Skin epidermis (tissue), 12 donors: ENCODE measurements at regions not wholly inside any gene's neighbourhood (a gene's known extent, or its start where the extent isn't known, plus 50 kb on each side); places are given as distances from the start of the nearest gene placed in this dataset.

Experiments
- H3K27ac ChIP-seq, 21 experiments: fragments of 200-600 bp; sonication (generic) in 11 of 21; one replicate each; pipeline ENCODE4 v1.5.0; 2020; ENCODE audit warnings: mild to moderate bottlenecking in 3 of 21, inconsistent platforms in 2 of 21, moderate library complexity in 2 of 21
- H3K4me3 ChIP-seq, 7 experiments: fragments of 200-600 bp; sonication (generic) in 2 of 7; one replicate each; pipeline ENCODE4 v1.5.0; 2020; ENCODE audit warnings: inconsistent platforms in 2 of 7, mild to moderate bottlenecking in 2 of 7, moderate library complexity in 1 of 7

GRCh38 chr3:103894162-103894822 is 1459.5 kb downstream of the ZPLD1 start:
- Histone ChIP-seq H3K4me3 (no peak overlapping the region), H3K27ac (no peak overlapping the region)

GRCh38 chr3:103899328-103899727 is 1464.5 kb downstream of the ZPLD1 start:
- Histone ChIP-seq H3K27ac (no peak overlapping the region), H3K4me3 (no peak overlapping the region)

- no peak overlapping the region for H3K4me3 ChIP-seq
- H3K27ac ChIP-seq, result no peak overlapping the region
Measured at GRCh38 chr3:103904991-103905390, 1461.7 kb upstream of the ALCAM start.

GRCh38 chr3:103906304-103906703 is 1460.4 kb upstream of the ALCAM start:
- Histone ChIP-seq H3K4me3 (no peak overlapping the region), H3K27ac (no peak overlapping the region)

GRCh38 chr3:103906808-103907207 is 1459.9 kb upstream of the ALCAM start:
- no peak overlapping the region for H3K27ac ChIP-seq
- H3K4me3 ChIP-seq, result no peak overlapping the region

- no peak overlapping the region for H3K4me3 ChIP-seq
- no peak overlapping the region for H3K27ac ChIP-seq
Measured at GRCh38 chr3:103907567-103907966, 1459.1 kb upstream of the ALCAM start.

- Histone ChIP-seq H3K4me3 (no peak overlapping the region), H3K27ac (no peak overlapping the region)
Measured at GRCh38 chr3:103909395-103909794, 1457.3 kb upstream of the ALCAM start.

GRCh38 chr3:103918336-103918735 is 1448.4 kb upstream of the ALCAM start:
- H3K4me3 ChIP-seq, result no peak overlapping the region
- H3K27ac ChIP-seq, result no peak overlapping the region

- no peak overlapping the region for H3K4me3 ChIP-seq
Measured at GRCh38 chr3:103919327-103919726, 1447.4 kb upstream of the ALCAM start.

GRCh38 chr3:103923907-103924306 is 1442.8 kb upstream of the ALCAM start:
- H3K27ac ChIP-seq, result no peak overlapping the region
- H3K4me3 ChIP-seq, result no peak overlapping the region

More at GRCh38 chr3:103919327-103919726, 1447.4 kb upstream of the ALCAM start:
- no peak overlapping the region for H3K27ac ChIP-seq

- Histone ChIP-seq H3K27ac (no peak overlapping the region), H3K4me3 (no peak overlapping the region)
Measured at GRCh38 chr3:103924544-103924943, 1442.2 kb upstream of the ALCAM start.

GRCh38 chr3:103926936-103927335 is 1439.8 kb upstream of the ALCAM start:
- H3K4me3 ChIP-seq, result no peak overlapping the region
- no peak overlapping the region for H3K27ac ChIP-seq

- H3K4me3 ChIP-seq, result no peak overlapping the region
- no peak overlapping the region for H3K27ac ChIP-seq
Measured at GRCh38 chr3:103927896-103928295, 1438.8 kb upstream of the ALCAM start.

GRCh38 chr3:103937094-103937493 is 1429.6 kb upstream of the ALCAM start:
- no peak overlapping the region for H3K27ac ChIP-seq
- no peak overlapping the region for H3K4me3 ChIP-seq

GRCh38 chr3:103947062-103947461 is 1419.6 kb upstream of the ALCAM start:
- Histone ChIP-seq H3K4me3 (no peak overlapping the region), H3K27ac (no peak overlapping the region)

- Histone ChIP-seq H3K27ac (no peak overlapping the region), H3K4me3 (no peak overlapping the region)
Measured at GRCh38 chr3:103949693-103950092, 1417.0 kb upstream of the ALCAM start.

GRCh38 chr3:103950676-103951075 is 1416.0 kb upstream of the ALCAM start:
- Histone ChIP-seq H3K4me3 (no peak overlapping the region), H3K27ac (no peak overlapping the region)

- H3K4me3 ChIP-seq, result no peak overlapping the region
Measured at GRCh38 chr3:103953796-103954195, 1412.9 kb upstream of the ALCAM start.

GRCh38 chr3:103960819-103961218 is 1405.9 kb upstream of the ALCAM start:
- Histone ChIP-seq H3K27ac (no peak overlapping the region), H3K4me3 (no peak overlapping the region)

More at GRCh38 chr3:103953796-103954195, 1412.9 kb upstream of the ALCAM start:
- H3K27ac ChIP-seq, result no peak overlapping the region

GRCh38 chr3:103963599-103963998 is 1403.1 kb upstream of the ALCAM start:
- Histone ChIP-seq H3K27ac (no peak overlapping the region), H3K4me3 (no peak overlapping the region)

GRCh38 chr3:103965764-103966163 is 1400.9 kb upstream of the ALCAM start:
- Histone ChIP-seq H3K4me3 (no peak overlapping the region), H3K27ac (no peak overlapping the region)

- no peak overlapping the region for H3K4me3 ChIP-seq
- H3K27ac ChIP-seq, result no peak overlapping the region
Measured at GRCh38 chr3:103966749-103967148, 1400.0 kb upstream of the ALCAM start.
